ENCODE measurements at regions not wholly inside any gene's neighbourhood (a gene's known extent, or its start where the extent isn't known, plus 50 kb on each side); places are given as distances from the start of the nearest gene placed in this dataset.
"Not testable (repeated sequence)": the region's sequence is repeated elsewhere in the genome, so short reads cannot be mapped to it uniquely, and the experiment has no call there.

DNA sequence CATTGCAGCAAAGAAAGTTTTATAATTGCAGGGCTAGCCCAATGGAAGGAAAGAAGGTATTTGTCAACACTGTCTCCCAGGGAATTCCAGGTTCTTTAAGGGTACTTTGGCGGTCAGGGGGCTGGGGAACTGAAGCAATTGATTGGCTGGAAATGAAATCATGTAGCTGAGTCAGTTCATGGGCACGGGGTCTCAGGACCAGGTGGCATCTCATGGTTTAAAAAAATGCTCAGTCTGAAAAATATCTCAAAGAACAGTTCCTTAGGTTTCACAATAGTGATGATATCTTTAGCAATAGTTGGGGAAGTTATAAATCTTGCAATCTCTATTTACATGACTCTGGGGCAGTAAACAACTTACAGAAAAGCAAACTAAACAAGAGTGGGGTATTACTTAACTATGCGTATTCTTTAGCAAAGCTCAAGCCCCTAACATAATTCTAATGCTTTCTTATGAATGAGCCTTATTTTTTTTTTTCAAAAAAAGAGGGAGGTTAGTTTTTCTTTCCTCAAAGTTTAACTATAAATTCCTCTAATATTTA is 376.9 kb upstream of the NRG3 start:
- DNase-seq, result no peak

DNA sequence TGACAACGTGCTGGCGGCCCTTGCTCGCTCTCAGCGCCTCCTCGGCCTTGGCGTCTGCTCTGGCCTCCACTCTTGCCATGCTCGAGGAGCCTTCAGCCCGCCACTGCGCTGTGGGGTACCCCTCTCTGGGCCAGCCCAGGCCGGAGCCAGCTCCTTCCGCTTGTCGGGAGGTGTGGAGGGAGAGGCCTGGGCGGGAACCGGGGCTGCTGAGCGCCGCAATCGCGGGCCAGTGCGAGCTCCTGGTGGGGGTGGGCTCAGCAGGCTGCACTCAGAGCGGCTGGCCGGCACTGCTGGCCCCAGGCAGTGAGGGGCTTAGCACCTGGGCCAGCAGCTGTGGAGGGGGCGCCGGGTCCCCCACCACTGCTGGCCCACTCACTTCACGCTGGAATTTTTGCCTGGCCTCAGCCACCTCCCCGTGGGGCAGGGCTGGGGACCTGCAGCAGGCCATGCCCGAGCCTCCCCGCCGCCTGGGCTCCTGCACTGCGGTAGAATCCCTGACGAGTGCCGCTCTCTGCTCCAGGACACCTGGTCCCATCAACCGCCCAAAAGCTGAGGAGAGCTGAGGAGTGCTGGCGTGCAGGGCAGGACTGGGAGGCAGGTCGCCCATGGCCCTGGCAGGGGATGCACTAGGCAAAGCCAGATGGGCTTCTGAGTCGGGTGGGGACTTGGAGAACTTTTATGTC is 372.2 kb upstream of the NRG3 start:
- DNase-seq, result no peak

DNA sequence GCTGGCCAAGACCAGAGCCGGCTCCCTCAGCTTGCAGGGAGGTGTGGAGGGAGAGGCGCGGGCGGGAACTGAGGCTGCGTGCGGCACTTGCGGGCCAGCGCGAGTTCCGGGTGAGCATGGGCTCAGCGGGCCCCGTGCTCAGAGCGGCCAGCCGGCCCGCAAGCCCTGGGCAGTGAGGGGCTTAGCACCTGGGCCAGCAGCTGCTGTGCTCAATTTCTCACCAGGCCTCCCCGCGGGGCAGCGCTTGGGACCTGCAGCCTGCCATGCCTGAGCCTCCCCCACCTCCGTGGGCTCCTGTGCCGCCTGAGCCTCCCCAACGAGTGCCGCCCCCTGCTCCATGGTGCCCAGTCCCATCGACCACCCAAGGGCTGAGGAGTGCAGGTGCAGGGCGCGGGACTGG is 369.2 kb upstream of the NRG3 start:
- DNase-seq, result not testable (repeated sequence)

DNA sequence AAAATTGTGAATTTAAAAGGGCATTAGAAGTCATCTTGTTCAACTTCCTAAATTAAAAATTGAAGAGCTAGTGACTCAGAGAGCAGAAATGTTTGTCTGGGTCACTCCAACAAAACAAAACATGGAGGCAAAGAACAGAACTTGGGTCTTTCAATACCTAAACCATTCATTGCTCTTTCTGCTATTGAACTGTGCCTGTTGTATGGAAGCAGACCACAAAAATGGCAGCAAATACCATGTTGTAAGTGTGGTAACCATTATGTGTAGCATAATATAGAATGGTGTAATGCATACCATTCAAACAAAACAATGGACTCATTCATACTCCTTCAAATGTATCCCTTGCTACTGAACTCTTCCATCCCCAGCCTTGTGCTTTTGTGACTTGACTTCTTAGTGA is 360.2 kb upstream of the NRG3 start:
- DNase-seq, result no peak

DNA sequence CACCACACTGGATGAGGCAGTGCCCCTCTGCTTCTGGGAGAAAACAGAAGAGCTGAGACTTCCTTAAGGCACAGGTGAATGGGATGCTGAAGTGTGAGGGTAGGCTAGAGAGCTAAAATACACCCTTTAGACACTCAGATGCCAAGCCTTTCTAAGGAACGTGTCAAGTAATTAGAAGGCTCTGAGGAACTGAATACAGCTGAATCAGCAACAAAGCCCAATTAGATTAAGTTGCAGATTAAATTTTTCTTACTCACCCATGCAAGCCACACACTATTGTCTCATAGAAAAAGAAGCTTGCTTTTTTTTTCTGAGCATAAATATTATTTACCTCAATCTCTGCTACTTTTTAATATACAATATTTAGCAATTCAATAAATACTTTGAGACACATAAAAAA is 354.3 kb upstream of the NRG3 start:
- no peak for DNase-seq

DNA sequence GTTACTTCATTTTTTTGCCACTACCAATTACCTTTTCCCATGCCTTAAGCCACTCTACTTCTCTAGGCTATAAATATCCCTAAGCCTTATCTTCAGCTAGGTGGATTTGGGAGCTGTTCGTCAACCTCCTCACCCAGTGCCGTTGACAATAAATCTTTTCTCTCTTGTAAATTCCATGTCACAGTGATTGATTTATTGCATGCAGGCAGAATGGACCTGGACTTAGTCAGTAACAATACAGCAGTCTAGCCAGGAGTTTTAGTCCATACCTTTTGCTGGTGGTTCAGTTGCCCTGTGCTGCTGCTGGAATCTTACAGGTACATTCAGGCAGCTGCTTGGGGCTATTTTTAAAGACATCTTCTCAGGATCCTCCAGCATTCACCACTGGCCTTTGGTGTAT is 350.5 kb upstream of the NRG3 start:
- DNase-seq, result no peak

DNA sequence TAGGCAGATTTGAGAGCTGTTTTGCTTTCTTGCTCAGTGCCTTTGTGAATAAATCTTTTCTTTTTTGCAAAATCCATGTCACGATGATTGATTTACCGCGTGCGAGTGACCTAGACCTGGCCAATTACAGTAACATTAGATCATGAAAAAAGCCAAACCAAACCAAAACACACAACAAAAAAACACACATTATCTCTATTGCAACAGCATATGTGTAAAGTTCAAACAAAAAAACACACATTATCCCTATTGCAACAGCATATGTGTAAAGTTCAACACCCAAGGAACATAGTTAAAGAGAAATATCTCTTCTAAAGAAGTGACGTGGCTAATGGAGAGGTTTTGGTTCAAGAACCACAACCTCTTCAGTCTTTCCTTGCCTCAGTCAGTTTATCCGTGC is 342.6 kb upstream of the NRG3 start:
- no peak for DNase-seq

DNA sequence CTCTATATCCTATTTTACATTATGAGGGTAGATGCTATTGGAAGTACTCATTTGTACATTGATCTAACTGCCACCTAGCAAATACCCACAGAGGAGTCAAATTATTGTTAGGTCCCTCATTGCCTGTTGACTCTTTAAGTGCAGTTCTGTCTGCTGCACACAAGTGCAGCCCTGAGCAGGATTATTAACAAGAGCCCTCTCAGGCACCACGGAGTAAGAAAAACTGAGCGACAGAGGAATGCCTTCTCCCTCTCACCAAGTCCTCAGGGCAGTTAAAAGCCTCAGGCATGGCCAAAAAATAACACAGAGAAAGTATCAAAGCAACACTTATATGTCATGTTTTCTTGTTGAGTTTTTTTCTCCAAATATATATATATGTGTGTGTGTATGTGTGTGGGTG is 340.0 kb upstream of the NRG3 start:
- no peak for DNase-seq

DNA sequence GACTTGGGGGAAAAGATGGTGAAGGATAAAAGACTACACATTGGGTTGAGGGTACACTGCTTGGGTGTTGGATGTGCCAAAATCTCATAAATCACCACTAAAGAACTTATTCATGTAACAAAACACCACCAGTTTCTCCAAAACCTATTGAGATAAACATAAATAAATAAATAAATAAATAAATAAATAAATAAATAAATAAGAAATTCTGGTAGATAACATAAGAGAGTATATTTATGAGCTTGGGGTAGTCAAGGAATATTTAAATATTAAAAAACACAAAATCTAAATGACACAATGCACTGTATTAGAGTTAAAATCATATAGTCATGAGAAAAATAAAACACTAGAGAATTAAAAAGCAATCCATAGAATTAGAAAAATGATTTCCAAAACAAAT is 333.5 kb upstream of the NRG3 start:
- DNase-seq, result no peak

DNA sequence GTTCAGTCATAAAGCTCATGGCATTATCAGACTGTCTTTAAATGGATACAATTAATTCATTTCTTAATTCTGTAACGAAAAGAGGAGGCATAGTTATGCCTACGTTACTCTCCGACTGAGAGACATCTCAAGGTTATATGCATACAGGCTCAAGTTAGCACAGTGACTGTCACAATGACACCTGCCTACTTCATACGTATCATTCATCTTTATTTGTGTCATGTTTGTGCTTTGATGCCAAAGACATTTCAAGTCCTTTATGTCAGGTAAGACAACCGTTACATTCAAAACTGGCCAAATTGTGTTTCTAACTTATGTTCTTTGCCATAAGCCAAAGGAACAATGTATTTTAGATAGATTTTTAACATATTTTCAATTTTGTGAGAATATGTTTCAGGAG is 328.8 kb upstream of the NRG3 start:
- no peak for DNase-seq

DNA sequence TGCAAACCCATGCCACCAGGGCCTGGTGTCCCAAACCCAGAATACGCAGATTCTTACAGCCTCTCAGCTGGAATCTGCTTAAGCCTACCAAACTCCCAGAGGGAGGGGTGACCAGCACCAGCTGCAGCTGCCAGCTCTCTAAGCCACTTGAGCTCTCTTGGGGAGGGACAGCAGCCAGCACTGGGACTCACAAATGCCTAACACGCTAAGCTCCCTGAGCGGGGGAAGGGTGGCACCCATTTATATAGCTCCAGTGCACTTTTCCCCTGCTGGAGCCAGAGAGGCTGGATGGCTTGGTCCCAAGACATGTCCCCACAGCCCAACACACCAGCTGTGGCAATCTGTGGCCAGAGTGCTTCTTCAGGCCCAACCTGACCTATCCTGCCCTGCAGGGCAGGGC is 326.8 kb upstream of the NRG3 start:
- DNase-seq, result no peak

DNA sequence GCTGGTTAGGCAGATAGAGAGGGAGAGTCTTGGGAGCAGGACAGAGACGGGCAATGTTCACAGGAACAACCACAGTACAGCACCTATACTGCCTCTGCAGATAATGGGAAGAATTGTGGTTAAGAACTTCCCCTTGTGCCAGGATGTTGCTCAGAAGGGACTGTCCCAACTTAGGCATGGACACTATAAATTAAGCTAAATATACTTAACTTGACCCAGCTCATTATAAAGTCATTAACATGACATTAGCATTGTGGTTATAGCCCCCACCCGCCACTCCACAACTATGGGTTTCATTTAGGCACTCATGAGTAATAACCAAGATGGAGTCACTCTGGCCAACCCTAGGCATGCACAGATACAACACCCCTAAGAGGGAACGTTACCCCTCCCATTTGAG is 310.9 kb upstream of the NRG3 start:
- DNase-seq, result no peak

DNA sequence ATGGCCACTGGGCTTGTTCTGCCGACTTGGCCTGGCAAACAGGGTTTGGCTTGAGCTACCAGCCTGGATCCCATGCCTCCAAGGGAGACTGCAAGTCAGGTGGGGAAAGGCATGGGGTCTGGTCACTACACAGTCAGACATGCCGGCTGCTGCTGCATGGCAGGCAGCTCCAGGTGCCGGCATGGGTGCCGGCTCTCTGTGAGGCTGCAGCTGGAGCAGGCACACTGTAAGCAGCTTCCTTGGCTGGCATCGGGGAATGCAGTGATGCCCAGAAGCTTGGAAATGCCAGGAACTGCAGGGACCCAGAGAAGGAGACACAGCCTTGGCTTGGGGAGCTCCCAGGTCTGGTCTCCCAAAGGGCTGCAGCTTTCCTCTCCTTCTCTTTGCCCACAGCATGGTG is 305.5 kb upstream of the NRG3 start:
- no peak for DNase-seq

DNA sequence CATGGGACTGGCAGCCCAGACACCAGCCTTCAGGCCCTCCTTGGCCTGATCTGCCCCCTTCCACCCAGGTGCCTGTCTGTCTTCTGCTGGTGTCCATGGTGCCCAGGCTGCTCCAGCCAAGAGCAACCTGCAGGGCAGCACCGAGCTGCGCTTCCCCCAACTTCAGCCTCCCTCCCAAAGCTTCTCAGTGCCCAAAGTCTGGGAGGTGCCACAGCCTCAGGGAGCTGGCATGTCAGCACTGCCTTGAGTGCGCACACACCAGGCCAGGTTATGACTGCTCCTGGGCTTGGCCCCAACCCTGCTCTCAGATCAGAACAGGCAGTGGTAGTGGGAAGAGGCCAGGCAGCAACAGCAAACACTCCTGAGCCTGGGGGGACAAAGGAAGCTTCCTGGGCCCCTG is 304.6 kb upstream of the NRG3 start:
- DNase-seq, result no peak

DNA sequence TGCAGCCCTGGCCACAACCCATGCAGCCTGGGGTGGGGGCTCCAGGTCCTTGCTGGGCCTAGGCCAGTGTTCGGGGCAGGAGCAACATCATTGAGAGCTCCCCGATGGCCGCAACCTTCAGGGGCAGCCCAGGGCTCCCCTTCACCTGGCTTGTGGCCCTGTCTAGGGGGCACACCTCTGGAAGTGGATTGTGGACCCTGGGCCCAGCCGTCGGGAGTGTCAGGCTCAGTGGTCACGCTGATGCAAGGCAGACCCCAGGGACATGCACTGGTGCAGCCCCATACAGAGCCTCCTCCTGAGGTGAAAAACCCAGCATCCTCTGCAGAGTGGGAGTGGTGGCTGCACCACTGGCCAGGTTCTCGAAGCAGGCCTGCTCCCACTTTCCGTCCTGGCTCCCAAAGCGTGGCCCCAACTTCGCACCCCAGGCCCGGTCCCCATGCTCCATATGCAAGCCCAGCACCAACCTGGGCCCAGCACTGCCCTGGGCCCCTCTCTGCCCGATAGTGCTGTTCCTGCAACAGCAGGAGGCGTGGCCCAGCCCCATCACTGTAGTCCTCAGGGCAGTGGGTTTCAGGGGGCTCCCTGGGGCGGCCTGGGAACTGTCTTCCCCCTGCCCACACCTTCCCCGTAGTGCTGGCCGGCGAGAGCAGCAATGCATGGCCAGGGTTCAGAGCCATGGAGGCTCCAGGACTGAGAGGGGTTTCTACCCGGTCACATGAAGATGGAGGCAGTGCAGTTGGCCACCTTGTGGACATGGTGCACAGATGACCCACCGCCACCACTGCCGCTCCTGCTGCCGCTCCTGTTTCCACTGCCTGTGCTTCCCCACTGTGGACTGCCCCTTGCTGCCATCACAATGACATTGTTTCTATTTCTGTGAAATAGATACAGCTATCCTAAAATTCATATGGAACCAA is 303.9 kb upstream of the NRG3 start:
- DNase-seq, result no peak

DNA sequence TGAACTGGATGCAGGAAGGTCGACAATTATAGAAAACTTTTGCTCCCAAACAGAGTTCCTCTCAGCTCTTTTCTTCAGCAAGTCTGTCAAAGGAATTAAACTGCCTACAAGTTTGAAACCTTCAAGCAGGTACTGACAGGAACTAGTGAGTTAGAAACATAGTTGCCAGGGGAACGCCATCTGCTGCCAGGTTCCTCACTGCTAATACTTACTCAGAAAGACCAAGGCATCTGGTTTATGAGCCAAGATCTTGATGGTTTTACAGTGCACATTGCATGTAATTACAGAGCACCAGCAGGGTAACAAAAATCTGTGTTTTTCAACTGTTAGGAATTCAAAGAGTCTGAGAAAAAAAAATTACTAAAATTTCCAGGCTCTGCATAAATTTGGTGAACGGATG is 300.0 kb upstream of the NRG3 start:
- no peak for DNase-seq

DNA sequence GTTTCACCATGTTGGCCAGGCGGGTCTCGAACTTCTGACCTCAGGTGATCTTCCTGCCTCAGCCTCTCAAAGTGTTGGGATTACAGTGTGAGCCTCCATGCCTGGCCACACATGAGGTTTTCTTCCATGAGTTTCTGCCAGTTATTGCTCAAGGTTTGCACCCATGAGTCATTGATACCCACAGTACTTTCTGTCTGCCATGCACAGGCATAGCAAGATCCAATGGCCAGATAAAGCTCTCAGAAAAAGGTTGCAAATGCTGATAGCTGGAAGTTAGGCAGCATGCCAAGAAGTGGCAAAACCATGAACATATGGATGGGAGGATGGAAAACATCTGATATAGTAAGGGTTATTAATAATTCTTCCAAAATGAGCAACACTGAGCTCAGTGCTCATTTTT is 298.7 kb upstream of the NRG3 start:
- DNase-seq, result no peak

DNA sequence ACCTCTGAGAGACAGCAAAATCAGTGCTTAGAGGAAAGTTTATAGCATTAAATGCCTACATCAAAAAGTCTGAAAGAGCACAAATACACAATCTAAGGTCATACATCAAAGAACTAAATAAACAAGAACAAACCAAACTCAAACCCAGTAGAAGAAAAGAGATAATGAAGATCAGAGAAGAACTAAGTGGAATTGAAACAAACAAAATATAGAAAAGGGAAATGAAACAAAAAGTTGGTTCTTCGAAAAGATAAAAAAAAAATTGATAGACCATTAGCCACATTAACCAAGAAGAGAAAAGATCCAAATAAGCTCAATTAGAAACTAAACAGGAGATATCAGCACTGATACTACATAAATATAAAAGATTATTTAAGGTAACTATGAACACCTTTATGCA is 280.0 kb upstream of the NRG3 start:
- no peak for DNase-seq

DNA sequence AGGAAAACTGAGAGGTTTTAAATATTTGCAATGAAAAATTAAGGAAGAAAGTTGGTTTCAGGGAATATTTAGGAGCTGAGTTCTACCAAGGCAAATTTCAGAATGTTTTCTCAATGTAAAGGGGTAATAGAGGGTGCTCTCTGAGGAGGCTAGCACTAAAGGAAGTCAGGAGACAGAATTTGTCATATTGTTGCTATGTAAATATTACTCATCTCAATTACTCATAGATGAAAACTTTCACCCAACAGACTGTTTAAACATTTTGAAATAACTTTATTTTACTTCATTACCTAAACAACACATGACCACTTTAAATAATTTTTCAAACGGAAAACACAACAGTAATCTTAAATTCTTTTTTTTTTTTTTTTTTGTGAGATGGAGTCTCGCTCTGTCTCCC is 274.8 kb upstream of the NRG3 start:
- no peak for DNase-seq

DNA sequence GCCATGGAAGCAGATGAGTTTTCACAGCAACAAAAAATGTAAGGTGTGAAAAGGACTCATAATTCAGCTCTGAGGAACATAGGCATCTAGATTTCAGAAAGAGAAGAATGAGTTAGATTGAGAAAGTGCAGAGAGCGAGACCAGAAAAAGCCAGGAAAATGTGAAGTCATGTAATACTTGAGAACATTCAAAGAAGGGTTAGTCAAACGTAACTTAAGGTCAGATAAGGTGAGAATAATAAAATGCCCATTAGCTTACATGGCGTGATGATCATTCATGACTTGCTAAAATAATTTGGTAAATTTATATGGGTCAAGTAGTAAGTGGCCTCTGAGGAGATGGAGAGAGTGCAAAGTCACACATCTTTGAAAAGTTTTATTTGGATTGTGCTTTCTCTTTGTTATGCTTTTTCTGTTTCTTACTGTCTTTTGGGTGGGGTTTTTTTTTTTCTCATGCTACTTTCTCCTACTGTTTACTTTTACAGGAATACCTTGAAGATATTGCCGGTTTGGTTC is 271.8 kb upstream of the NRG3 start:
- DNase-seq, result no peak

DNA sequence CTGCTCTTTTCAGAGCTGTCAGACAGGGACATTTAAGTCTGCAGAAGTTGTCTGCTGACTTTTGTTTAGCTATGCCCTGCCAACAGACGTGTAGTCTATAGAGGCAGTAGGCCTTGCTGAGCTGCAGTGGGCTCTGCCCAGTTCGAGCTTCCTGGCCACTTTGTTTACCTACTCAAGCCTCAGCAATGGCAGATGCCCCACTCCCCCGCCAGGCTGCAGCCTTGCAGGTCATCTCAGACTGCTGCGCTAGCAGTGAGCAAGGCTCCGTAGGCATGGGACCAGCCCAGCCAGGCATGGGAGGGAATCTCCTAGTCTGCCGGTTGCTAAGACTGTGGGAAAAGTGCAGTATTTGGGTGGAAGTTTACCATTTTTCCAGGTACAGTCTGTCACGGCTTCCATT is 230.5 kb upstream of the NRG3 start:
- DNase-seq, result not testable (repeated sequence)

DNA sequence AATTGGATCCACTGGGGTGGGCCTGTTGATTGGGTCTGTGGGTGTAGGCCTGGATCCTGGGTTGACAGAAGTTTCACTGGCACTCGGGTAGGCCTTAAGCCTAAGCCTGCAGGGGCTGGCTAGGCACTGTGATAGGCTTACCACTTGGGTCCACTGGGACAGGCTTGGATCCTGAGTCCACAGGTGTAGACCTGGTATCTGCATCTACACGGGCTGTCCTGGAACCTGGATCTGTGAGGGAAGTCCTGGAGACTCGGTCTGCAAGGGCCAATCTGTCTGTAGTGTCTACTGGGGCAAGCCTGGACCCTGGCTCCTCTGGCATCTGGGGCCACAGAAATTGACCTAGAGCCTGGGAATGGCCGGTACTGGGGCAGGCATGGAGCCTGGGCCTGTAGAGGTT is 219.0 kb upstream of the NRG3 start:
- no peak for DNase-seq

DNA sequence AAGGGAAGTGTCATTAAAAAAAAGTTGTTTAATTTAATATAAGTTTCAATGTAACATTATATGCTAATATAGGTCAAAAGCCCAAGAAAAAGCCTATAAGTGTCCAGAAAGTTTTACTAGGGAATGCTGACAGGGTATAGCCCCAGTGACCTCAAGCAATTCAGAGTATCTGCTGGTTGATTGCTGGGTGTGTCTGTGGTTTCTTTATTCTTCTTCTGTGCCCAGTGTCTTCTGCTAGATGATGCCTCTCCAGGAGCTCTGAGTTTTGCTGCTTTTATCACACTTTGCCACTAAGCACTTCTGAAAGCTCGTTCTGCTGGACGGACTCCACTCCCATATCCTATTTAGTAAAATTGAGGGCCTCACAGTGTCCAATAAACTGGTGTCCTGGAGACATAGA is 212.2 kb upstream of the NRG3 start:
- no peak for DNase-seq

DNA sequence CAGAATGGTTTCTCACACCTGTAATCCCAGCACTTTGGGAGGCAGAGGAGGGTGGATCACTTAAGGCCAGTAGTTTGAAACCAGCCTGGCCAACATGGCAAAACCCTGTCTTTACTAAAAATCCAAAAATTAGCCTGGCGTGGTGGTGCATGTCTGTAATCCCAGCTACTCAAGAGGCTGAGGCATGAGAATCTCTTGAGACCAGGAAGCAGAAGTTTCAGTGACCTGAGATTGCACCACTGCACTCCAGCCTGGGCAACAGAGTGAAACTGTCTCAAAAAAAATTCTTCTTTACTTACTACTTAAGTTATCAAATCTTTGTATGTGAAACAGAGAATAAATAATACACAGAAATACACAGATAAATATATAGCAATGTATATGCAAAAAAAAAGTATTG is 210.2 kb upstream of the NRG3 start:
- not testable (repeated sequence) for DNase-seq
